WTC11 (cell line): ENCODE measurements at regions not wholly inside any gene's neighbourhood (a gene's known extent, or its start where the extent isn't known, plus 50 kb on each side); places are given as distances from the start of the nearest gene placed in this dataset.

Experiments
- ATAC-seq: fragments of 200-7000 bp; cut with Tn5 transposase; 2 replicates; pipeline ENCODE4 v1.10.0; 2021; ENCODE audit warnings: mild to moderate bottlenecking, moderate library complexity
- CTCF ChIA-PET: fragments of 300-600 bp; sonication (Branson Sonifier 250); formaldehyde crosslinking; loops from one replicate; lab custom pipeline; 2021; ENCODE audit warnings: antibody characterized with exemption; lab: Charles Lee
- POLR2A ChIA-PET: fragments of 350-600 bp; sonication (Branson Sonifier 250); formaldehyde crosslinking; loops from one replicate; lab custom pipeline; 2021; ENCODE audit warnings: antibody characterized with exemption; lab: Charles Lee
- DNase-seq: peaks from one replicate; pipeline ENCODE4 v3.0.0; 2021; ENCODE audit warnings: low spot score
- H3K27ac Mint-ChIP-seq: 2 replicates; pipeline ENCODE4 v1.8.0; 2021; ENCODE audit warnings: mixed read lengths
- H3K27me3 Mint-ChIP-seq: 2 replicates; pipeline ENCODE4 v1.8.0; 2021; ENCODE audit warnings: low read depth, mild to moderate bottlenecking, moderate library complexity, mixed read lengths
- H3K36me3 Mint-ChIP-seq: 2 replicates; pipeline ENCODE4 v1.8.0; 2021; ENCODE audit warnings: mixed read lengths
- H3K4me1 Mint-ChIP-seq: 2 replicates; pipeline ENCODE4 v1.8.0; 2022; ENCODE audit warnings: mixed read lengths
- H3K4me3 Mint-ChIP-seq: 2 replicates; pipeline ENCODE4 v1.8.0; 2021; ENCODE audit warnings: mild to moderate bottlenecking, moderate library complexity, mixed read lengths
- H3K9me3 Mint-ChIP-seq: 2 replicates; pipeline ENCODE4 v1.8.0; 2021; ENCODE audit warnings: mixed read lengths
- ATF1 ChIP-seq: sonication (generic); formaldehyde crosslinking; IDR thresholded peaks from 2 replicates; pipeline ENCODE4 v1.8.1; 2023; ENCODE audit warnings: mild to moderate bottlenecking, moderate library complexity, missing genetic modification reagents
- ATF6 ChIP-seq: sonication (generic); formaldehyde crosslinking; IDR thresholded peaks from 2 replicates; pipeline ENCODE4 v1.8.1; 2023; ENCODE audit warnings: mild to moderate bottlenecking, missing genetic modification reagents
- CBFB ChIP-seq: sonication (generic); formaldehyde crosslinking; IDR thresholded peaks from 2 replicates; pipeline ENCODE4 v1.8.1; 2022; ENCODE audit warnings: mild to moderate bottlenecking, low read depth, missing genetic modification reagents
- CREB1 ChIP-seq: sonication (generic); formaldehyde crosslinking; IDR thresholded peaks from 2 replicates; pipeline ENCODE4 v1.8.0; 2023; ENCODE audit warnings: mild to moderate bottlenecking, missing genetic modification reagents
- ELF4 ChIP-seq: sonication (generic); formaldehyde crosslinking; IDR thresholded peaks from 2 replicates; pipeline ENCODE4 v1.8.1; 2022; ENCODE audit warnings: low read depth, mild to moderate bottlenecking, moderate library complexity, missing genetic modification reagents
- EMX1 ChIP-seq: fragments of 250-450 bp; sonication (Bioruptor Pico); IDR thresholded peaks from 2 replicates; pipeline ENCODE4 v1.8.0; 2021; ENCODE audit warnings: mild to moderate bottlenecking
- ERG ChIP-seq: fragments of 250-450 bp; sonication (Bioruptor Pico); IDR thresholded peaks from 2 replicates; pipeline ENCODE4 v1.8.0; 2021; ENCODE audit warnings: mild to moderate bottlenecking
- FOXJ3 ChIP-seq: sonication (generic); formaldehyde crosslinking; IDR thresholded peaks from 2 replicates; pipeline ENCODE4 v1.9.0; 2021; ENCODE audit warnings: missing genetic modification reagents, mild to moderate bottlenecking, borderline replicate concordance
- FOXP1 ChIP-seq: sonication (generic); formaldehyde crosslinking; IDR thresholded peaks from 2 replicates; pipeline ENCODE4 v1.8.0; 2022; ENCODE audit warnings: missing genetic modification reagents, mild to moderate bottlenecking, moderate library complexity, borderline replicate concordance
- GRHL2 ChIP-seq: fragments of 250-450 bp; sonication (Bioruptor Pico); IDR thresholded peaks from 2 replicates; pipeline ENCODE4 v1.8.0; 2022; ENCODE audit warnings: mild to moderate bottlenecking, moderate library complexity; ENCODE audit not compliant: insufficient replicate concordance, severe bottlenecking
- HMGXB4 ChIP-seq: sonication (generic); formaldehyde crosslinking; IDR thresholded peaks from 2 replicates; pipeline ENCODE4 v1.8.1; 2023; ENCODE audit warnings: mild to moderate bottlenecking, moderate library complexity, missing genetic modification reagents
- KAT7 ChIP-seq: sonication (generic); formaldehyde crosslinking; IDR thresholded peaks from 2 replicates; pipeline ENCODE4 v1.8.1; 2023; ENCODE audit warnings: missing genetic modification reagents, mild to moderate bottlenecking, borderline replicate concordance
- MXD4 ChIP-seq: fragments of 250-450 bp; sonication (Bioruptor Pico); IDR thresholded peaks from 2 replicates; pipeline ENCODE4 v1.8.0; 2021; ENCODE audit warnings: mild to moderate bottlenecking, moderate library complexity, borderline replicate concordance
- OVOL2 ChIP-seq: fragments of 250-450 bp; sonication (Bioruptor Pico); IDR thresholded peaks from 2 replicates; pipeline ENCODE4 v1.9.0; 2021; ENCODE audit warnings: mild to moderate bottlenecking, borderline replicate concordance
- PRRX2 ChIP-seq: fragments of 250-450 bp; sonication (Bioruptor Pico); IDR thresholded peaks from 2 replicates; pipeline ENCODE4 v1.8.0; 2021; ENCODE audit warnings: mild to moderate bottlenecking
- SMAD3 ChIP-seq: sonication (generic); formaldehyde crosslinking; IDR thresholded peaks from 2 replicates; pipeline ENCODE4 v1.8.0; 2022; ENCODE audit warnings: missing genetic modification reagents, mild to moderate bottlenecking, borderline replicate concordance
- SOX15 ChIP-seq: fragments of 250-450 bp; sonication (Bioruptor Pico); IDR thresholded peaks from 2 replicates; pipeline ENCODE4 v1.9.0; 2021; ENCODE audit warnings: mild to moderate bottlenecking
- TEAD4 ChIP-seq: sonication (generic); formaldehyde crosslinking; IDR thresholded peaks from 2 replicates; pipeline ENCODE4 v1.8.0; 2022; ENCODE audit warnings: mild to moderate bottlenecking, missing genetic modification reagents
- ZBTB43 ChIP-seq: sonication (generic); formaldehyde crosslinking; IDR thresholded peaks from 2 replicates; pipeline ENCODE4 v1.8.1; 2023; ENCODE audit warnings: mild to moderate bottlenecking, missing genetic modification reagents
- ZNF232 ChIP-seq: sonication (generic); formaldehyde crosslinking; IDR thresholded peaks from 2 replicates; pipeline ENCODE4 v1.8.0; 2022; ENCODE audit warnings: mild to moderate bottlenecking, missing genetic modification reagents
- ZNF263 ChIP-seq: sonication (generic); formaldehyde crosslinking; IDR thresholded peaks from 2 replicates; pipeline ENCODE4 v1.8.1; 2022; ENCODE audit warnings: low read depth, mild to moderate bottlenecking, moderate library complexity, missing genetic modification reagents
- ZNF396 ChIP-seq: fragments of 250-450 bp; sonication (Bioruptor Pico); IDR thresholded peaks from 2 replicates; pipeline ENCODE4 v1.8.0; 2021; ENCODE audit warnings: mild to moderate bottlenecking, moderate library complexity, borderline replicate concordance
- ZNF416 ChIP-seq: fragments of 250-450 bp; sonication (Bioruptor Pico); IDR thresholded peaks from 2 replicates; pipeline ENCODE4 v1.9.0; 2021; ENCODE audit warnings: mild to moderate bottlenecking, inconsistent platforms
- TF ChIP-seq, protein P1 (sequence below): sonication (generic); formaldehyde crosslinking; IDR thresholded peaks from 2 replicates; pipeline ENCODE4 v1.8.1; 2022; ENCODE audit warnings: low read depth, mild to moderate bottlenecking, moderate library complexity, missing genetic modification reagents, borderline replicate concordance
- TF ChIP-seq, protein P2 (sequence below): sonication (generic); formaldehyde crosslinking; IDR thresholded peaks from 2 replicates; pipeline ENCODE4 v1.8.1; 2023; ENCODE audit warnings: mild to moderate bottlenecking, missing genetic modification reagents, moderate library complexity

DNA sequence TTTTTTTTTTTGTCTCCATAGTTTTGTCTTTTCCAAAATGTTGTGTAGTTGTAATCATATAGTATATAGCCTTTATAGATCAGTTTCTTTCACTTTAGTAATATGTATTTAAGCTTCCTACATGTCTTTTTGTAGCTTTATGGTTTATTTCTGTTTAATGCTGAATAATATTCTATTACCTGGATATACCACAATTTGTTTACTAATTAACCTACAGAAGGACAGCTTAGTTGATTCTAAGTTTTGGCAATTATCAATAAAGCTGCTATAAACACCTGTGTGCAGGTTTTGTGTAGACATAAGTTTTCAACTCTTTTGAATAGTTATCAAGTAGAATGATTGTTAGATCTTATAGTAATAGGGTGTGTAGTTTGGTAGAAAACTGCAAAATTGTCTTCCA is 130.3 kb upstream of the CARD18 start:
- TF ChIP-seq ATF1 (CRISPR knock-in tag) (no peak), CBFB (CRISPR knock-in tag) (no peak), ZNF416 (CRISPR knock-in tag) (no peak), KAT7 (CRISPR knock-in tag) (no peak), HMGXB4 (CRISPR knock-in tag) (no peak), ZNF232 (CRISPR knock-in tag) (no peak), EMX1 (CRISPR knock-in tag) (no peak), CREB1 (CRISPR knock-in tag) (no peak), TEAD4 (CRISPR knock-in tag) (no peak), GRHL2 (CRISPR knock-in tag) (no peak), FOXJ3 (CRISPR knock-in tag) (no peak), ZNF396 (CRISPR knock-in tag) (no peak), OVOL2 (CRISPR knock-in tag) (no peak), PRRX2 (no peak), ATF6 (CRISPR knock-in tag) (no peak)
- TF ChIP-seq, protein P1, sequence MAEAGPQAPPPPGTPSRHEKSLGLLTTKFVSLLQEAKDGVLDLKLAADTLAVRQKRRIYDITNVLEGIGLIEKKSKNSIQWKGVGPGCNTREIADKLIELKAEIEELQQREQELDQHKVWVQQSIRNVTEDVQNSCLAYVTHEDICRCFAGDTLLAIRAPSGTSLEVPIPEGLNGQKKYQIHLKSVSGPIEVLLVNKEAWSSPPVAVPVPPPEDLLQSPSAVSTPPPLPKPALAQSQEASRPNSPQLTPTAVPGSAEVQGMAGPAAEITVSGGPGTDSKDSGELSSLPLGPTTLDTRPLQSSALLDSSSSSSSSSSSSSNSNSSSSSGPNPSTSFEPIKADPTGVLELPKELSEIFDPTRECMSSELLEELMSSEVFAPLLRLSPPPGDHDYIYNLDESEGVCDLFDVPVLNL (CRISPR knock-in tag), result no peak
- TF ChIP-seq, protein P2, sequence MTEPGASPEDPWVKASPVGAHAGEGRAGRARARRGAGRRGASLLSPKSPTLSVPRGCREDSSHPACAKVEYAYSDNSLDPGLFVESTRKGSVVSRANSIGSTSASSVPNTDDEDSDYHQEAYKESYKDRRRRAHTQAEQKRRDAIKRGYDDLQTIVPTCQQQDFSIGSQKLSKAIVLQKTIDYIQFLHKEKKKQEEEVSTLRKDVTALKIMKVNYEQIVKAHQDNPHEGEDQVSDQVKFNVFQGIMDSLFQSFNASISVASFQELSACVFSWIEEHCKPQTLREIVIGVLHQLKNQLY (CRISPR knock-in tag), result no peak
- no peaks in the 10 kb centered on the region for H3K27me3 Mint-ChIP-seq
- peaks cover 10% of the 10 kb centered on the region for H3K4me1 Mint-ChIP-seq
- no peaks in the 10 kb centered on the region for H3K36me3 Mint-ChIP-seq
- peaks cover 20% of the 10 kb centered on the region for H3K9me3 Mint-ChIP-seq
- H3K4me3 Mint-ChIP-seq, result no peak overlapping the region
- CTCF ChIA-PET, result no interaction called here
- ATAC-seq (no peak), DNase-seq (no peak)
- POLR2A ChIA-PET, result no interaction called here
- H3K27ac Mint-ChIP-seq, result no peak overlapping the region

- ChIA-PET CTCF (no interaction called here), POLR2A (no interaction called here)
- TF ChIP-seq SMAD3 (CRISPR knock-in tag) (no peak), ZBTB43 (no peak), FOXP1 (no peak), ZNF396 (CRISPR knock-in tag) (no peak), ATF1 (CRISPR knock-in tag) (no peak), ERG (no peak), CBFB (CRISPR knock-in tag) (no peak), MXD4 (CRISPR knock-in tag) (no peak), ZNF263 (CRISPR knock-in tag) (no peak), ELF4 (CRISPR knock-in tag) (no peak), SOX15 (CRISPR knock-in tag) (no peak), ZNF232 (CRISPR knock-in tag) (no peak)
- TF ChIP-seq, all 79 proteins: peak for 0
- no peak for ATAC-seq
- Mint-ChIP-seq H3K4me3 (no peak overlapping the region), H3K27ac (no peak overlapping the region), H3K36me3 (no peaks in the 10 kb centered on the region), H3K27me3 (no peaks in the 10 kb centered on the region), H3K9me3 (peaks cover 20% of the 10 kb centered on the region), H3K4me1 (peaks cover 11% of the 10 kb centered on the region)
- DNase-seq, result no peak
Measured at GRCh38 chr11:105268404-105269062, 129.0 kb upstream of the CARD18 start.
